Thyroid gland (tissue), 4 donors: ENCODE measurements at regions not wholly inside any gene's neighbourhood (a gene's known extent, or its start where the extent isn't known, plus 50 kb on each side); places are given as distances from the start of the nearest gene placed in this dataset.

Experiments
- CTCF ChIP-seq, 6 experiments: fragments of 200-600 bp in 3 of 6; fragments of 450-650 bp in 3 of 6; sonication (generic) in 3 of 6; IDR thresholded peaks; one replicate each; pipeline ENCODE4 v1.5.1; 2016 to 2019; ENCODE audit warnings: antibody characterized with exemption in 6 of 6, mild to moderate bottlenecking in 2 of 6, inconsistent platforms in 1 of 6, moderate library complexity in 1 of 6
- POLR2A ChIP-seq, 2 donors: fragments of 450-650 bp; IDR thresholded peaks; one replicate each; pipeline ENCODE4 v1.6.1; 2017; ENCODE audit warnings: antibody characterized with exemption in 2 of 2, mild to moderate bottlenecking in 2 of 2, moderate library complexity in 1 of 2

- no peak for TF ChIP-seq CTCF (IDR thresholded peaks at IDR 0.05)
- no peak for TF ChIP-seq POLR2A (IDR thresholded peaks at IDR 0.05)
These were observed 117.7 kb upstream of the RCN1 start for GRCh38 chr11:31973172-31973571.
